GM21390 (cell line): ENCODE measurements at regions not wholly inside any gene's neighbourhood (a gene's known extent, or its start where the extent isn't known, plus 50 kb on each side); places are given as distances from the start of the nearest gene placed in this dataset.

ENCODE experiments used
- ATAC-seq: cut with Tn5 transposase; IDR thresholded peaks from one replicate; pipeline ENCODE4 v1.9.1; 2021; ENCODE audit not compliant: unreplicated experiment

DNA sequence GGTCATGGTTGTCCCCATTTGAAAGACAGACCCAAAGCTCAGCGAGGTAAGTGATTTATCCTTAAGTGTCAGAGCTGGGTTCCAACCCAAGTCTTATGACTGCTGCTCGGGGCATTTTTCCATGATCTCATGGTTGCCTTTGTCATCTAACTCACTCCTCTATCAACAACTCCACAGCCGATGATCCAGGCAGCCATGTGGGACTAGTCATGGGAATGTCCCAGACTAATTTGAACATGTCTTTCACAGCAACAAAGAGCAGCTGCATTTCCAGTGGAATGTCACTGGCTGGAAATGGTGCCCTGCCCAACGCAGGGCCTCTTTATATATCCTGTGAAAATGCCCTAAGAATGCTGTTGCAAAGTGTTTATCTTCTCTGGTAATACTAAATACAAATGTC lies 284.8 kb upstream of the PPARGC1A start:
- ATAC-seq, result no peak

DNA sequence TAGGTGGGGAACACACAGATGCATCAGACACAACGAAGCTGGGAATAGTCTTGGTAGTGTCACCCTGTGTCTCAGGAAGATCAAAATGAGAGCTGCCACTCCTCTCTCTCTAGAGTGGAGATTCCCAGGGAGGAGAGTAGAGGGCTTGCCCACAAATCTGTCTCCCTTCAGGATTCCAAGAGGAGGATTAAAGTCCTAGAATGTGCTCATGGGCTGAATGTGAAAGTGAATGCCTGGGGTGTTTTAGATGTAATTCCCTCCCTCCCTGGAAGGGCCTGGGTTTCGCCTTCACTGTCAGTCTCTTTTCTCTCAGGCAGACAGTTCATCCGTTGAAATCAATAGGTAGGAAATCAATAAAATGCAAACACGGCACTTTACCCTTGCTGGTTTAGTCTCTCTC lies 282.6 kb upstream of the PPARGC1A start:
- no peak for ATAC-seq

DNA sequence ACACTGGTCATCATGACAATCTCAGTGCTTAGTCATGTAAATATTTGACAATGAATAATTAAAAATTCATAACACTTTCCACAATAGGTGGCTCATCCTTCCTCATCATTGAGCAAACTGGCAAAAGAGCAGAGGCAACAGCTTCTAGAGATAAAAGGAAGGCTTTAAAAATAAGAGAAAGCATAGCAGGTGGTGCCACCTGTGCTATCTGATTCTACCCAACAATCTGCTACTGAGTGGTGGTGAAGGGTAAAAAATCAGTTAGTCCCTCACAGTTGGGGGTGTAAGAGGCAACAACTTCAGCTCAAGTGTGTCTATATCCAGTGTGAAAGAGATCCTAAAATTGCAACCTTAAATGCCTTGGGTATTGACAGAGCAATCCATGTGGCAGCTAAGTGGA lies 280.1 kb upstream of the PPARGC1A start:
- no peak for ATAC-seq

DNA sequence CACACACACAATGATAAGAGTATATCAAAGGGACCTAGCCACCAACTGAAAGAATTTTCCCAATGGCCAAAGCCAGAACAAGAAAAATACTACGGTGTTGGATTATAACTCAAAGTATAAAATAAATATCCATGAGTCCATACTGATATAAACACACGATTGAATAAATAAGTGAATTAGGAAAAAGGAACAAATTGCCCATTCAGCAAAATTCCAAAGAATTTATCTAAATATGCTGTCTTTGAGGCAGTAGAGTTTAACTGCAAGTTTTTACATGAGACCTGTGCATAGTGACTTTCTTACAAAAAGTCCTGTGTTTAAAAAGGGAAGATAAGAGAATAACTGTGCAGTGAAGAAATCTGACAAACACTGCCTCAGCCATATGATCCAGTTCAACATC lies 278.8 kb upstream of the PPARGC1A start:
- no peak for ATAC-seq

DNA sequence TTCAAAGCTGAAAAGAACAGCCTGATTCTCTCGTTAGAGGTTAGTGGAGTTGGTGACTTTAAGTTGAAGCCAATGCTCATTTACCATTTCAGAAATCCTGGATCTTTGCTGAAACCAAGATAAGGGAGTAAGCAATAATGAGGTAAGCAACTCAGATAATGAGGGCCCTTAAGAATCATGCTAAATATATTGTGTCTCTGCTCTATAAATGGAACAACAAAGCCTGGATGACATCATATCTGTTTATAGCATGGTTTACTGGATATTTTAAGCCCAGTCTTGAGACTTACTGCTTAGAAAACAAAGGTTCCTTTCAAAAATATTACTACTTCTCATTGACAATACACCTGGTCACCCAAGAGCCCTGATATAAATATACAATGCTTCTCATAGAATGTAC lies 276.7 kb upstream of the PPARGC1A start:
- no peak for ATAC-seq

DNA sequence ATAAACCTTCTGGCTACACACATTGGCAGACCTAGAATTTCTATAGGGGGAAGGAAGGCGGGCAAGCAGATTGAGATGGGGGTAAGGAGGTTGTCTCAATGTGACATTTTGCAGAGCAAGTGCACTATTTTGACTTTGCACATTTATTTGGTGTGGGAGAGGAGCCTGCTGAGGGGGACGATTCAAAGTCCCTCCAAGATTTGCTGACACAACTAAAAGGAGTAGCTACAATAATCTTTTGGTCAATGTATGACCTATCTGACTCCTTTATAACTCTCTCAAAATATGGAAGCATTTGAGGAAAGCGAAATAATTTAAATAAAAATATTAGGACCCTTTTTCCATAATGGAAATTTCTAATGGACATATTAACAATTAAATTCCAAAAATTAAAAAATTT lies 274.9 kb upstream of the PPARGC1A start:
- no peak for ATAC-seq

DNA sequence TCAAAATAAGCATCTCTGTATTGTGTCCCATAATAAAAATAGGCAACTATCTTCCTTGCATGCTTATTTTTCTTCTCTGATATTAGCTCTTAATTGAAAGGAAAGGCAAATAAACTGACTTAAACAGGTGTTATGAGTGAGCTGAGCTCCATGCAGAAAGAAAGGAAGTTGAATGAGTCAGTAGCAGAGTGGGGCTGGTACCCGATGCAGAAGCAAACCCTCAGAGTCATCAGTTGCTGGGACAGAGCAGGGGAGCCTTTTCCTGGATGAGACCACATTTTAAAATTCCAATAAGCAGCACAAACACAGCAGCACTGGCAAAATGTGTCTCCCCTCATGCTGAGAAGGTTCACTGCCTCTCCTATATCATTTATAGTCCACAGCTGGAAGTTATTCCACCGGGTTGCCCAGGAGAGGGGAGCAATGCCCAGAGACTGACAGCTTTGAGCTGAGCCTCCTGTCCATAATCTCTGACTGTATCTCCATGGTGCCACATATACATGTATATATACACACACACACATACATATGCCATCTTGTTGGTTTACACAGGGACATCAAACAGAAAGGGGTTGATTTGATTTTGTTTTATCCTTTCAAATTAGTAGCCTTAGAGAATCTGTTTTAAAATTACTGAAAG lies 274.3 kb upstream of the PPARGC1A start:
- no peak for ATAC-seq

DNA sequence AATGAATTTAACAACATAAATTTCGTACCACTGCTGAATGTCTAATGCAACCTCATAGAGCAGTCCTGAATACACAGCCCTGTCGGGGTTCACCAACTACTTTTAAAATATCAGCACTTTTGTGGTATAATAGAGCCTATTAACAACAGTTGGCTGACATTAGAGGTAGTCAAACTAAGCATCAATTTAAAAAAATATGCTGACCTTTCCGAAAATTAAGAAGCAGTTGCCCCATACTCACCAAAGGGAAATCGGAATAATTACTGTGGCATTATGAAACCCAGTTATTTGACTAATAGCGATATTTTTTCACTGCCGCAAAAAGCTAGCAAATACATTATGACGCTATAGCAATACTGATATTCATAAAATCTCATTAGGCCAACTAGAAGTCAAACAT lies 273.5 kb upstream of the PPARGC1A start:
- no peak for ATAC-seq

DNA sequence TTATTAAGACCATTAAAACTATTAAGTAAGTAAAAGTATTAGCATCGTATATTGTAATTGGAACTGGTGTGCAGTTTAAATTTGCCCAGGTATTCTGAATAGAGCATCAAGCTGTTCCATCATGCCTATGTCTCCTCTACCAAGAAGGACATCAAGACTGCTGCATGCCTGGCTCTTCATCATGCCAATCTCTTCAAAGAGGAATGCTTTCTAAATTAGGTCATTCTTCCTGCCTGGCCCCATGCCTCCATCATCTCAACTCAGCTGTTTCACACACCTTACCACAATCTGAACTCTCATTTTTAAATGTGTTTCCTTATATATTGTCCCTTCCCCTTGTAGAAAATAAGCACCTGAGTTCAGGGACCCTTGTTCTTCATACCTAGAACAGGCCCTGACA lies 270.5 kb upstream of the PPARGC1A start:
- ATAC-seq, result no peak

DNA sequence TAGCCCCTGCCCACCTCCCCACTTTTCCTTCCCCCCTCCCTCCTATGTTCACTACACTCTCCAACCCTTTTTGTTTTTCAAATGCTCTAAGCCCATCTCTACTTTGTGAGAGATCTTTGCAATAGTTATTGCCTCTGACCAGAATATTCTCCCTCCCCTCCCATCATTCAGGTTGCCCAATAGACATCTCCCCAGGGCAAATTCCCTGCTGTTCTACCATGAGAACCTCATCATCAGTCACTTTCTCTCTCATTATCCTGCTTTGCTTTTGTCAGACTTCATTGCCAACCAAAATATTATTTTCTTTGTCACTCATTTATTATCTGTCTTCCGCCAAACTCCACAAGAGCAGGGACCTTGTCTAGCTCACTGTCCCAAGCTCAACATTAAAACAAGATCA lies 268.2 kb upstream of the PPARGC1A start:
- ATAC-seq, result no peak

DNA sequence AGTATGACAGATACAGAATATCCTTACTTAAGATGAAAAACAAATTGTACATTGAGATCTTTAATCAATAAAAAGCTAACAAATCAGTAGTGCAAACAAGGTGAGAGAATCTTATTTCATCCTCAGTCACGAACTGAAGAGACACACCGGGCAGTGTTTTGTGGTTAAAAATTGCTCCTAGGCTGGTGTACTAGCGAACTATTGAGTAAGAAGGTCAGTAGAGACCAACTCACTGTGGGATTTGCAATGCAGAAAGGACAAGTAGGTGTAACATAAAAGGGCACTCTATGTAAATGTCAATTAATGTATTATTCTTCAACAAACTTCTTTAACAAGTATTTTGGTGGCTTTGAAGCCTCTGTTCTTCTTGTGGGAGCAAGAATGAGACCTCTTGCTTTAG lies 260.2 kb upstream of the PPARGC1A start:
- ATAC-seq, result no peak

DNA sequence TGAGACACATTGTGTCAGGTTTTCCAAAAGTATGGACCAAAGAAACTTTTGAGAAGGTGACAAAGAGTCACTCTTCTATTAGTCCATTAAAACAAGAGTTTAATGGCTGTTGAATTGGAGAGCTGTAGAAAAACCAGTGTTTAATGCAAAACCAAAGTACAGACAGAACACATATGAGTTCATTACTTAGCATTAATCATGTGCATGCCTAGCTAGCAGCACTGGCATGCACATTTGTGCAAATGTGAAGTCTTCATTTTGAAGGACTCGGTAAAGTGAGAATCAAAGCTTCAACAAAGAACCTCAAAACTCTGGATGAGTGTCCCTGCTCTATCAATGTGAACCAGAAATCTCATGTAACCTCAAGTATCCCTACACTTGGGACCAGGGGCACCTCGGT lies 256.3 kb upstream of the PPARGC1A start:
- no peak for ATAC-seq

DNA sequence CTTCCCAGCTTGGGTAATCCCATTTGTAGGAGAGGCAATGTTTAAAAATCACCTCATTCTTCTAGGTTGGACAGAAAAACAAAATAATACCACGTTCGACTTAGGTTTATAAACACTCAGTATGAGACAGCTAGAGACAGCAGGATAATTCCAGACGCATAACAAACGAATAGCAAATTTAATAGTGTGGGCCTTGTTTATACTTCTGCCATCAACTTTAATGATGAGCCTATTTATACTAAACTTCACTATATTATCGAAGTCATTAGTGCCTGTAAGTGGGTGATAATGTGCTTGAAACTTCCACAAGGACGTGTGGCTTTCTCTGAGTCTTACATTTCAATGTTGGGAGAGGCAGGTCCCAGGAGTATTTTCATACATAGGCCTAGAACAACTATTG lies 255.7 kb upstream of the PPARGC1A start:
- ATAC-seq, result no peak

DNA sequence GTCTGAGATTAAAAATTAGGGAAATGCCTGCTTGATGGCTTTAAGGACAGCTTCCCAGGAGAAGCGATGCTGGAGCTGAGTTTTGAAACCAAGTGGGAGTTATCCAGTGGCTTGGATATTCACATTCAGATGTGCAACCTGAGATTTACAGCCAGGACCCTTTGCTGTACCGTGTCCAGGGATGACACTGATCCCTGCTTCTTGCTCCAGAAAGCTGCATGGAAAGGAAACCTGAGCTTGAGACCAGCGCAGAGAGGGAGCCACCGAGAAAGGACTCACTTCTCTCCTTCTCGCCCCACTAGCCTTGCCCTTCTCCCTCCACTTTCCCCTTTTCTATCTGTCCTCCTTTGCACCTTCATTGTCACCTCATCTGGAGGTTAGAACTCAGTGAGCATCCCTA lies 254.5 kb upstream of the PPARGC1A start:
- no peak for ATAC-seq

DNA sequence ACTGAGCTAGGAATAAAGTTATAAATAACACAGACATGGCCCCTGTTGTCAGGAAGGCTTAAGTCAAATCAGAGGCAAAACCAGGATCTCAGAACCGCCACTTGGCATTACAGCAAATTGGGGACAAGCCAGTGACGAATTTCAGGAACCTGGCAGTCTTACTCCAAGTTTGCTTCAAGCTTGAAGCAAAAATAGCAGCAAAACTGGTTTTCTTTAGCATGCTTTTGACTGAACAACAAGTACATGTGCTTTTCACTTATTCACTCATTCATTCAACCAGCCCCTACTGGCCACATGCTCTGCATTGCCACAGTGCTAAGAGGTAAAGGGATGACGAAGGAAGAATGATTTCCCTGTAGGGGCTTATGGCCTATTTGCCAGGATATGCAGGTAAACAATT lies 253.9 kb upstream of the PPARGC1A start:
- ATAC-seq, result no peak

DNA sequence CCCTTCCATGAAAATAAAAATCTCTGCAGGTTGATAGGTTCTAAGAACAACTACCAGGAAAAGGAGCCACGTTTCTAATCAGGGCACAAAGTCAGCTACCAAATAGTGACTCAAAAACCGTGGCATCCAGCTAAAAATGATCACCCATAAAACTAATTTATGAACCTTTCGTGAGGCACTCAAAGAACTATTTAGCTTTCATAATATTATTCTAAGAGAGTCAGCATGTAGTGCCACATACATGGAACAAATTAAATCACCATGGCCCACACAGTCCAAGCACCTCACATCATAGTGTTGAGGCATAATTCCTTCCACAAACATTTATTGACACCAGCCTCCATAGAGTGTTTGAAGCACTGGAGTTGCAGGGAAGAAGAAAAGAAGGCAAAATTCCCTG lies 252.0 kb upstream of the PPARGC1A start:
- ATAC-seq, result no peak

DNA sequence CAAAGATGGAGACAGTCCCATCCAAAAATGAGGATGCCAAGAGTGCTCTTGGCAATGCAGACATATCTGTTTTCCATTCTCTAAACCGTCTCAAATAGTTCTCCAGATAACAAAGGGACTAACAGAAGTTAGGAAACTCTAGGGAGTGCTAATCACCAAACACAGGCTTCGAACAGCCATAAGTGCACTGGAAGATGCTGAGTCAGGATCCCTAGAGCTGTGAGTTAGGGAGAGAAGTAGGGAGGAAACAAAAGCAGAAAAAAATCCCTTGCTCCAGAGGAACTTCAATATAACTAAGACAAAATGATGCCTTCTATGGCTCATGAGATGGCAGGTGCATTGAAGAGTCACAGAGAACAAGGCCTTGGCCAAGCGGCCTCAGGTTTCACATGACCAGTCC lies 251.0 kb upstream of the PPARGC1A start:
- ATAC-seq, result no peak

DNA sequence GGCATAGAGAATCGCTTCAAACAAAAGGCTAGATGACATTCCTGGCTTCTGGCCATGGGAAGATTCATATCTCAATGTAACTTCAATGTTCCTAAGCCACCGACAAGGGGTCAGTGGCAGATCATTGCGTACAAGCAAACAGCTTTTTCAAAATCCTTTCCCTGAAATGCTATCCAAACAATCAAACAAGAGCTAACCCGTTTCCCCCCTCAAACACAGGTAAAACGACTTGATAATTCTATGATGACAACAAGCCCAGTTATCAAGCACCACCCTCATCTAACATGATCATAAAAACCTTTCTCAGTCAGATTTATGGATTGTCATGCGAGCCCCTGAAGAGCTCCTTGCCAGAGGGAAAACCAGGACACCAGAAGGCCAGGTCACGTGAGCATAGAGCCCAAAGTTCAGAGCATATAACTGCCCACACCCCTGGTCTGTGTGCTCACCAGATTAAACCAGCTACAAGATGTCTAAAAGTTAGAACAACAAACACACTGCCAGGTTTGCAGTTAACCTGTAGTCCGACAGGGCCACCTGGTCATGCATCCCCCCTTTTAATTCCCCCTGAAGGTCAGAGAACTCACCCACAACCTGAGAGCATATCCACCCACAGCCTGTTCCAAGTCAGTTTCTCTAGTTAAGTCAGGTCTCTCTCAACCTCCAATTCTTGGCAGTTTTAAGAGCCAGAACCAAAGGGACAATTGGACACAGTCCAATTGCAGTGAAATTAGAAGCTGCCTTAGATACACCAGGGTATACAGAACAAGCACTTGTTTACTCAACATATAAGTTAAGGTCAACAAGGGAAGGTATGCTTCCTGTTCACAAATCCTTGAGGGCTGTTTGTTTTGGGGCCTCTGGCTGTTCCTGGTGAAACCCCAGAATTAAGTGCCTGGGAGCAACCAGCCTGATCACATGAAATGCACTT lies 248.1 kb upstream of the PPARGC1A start:
- no peak for ATAC-seq

DNA sequence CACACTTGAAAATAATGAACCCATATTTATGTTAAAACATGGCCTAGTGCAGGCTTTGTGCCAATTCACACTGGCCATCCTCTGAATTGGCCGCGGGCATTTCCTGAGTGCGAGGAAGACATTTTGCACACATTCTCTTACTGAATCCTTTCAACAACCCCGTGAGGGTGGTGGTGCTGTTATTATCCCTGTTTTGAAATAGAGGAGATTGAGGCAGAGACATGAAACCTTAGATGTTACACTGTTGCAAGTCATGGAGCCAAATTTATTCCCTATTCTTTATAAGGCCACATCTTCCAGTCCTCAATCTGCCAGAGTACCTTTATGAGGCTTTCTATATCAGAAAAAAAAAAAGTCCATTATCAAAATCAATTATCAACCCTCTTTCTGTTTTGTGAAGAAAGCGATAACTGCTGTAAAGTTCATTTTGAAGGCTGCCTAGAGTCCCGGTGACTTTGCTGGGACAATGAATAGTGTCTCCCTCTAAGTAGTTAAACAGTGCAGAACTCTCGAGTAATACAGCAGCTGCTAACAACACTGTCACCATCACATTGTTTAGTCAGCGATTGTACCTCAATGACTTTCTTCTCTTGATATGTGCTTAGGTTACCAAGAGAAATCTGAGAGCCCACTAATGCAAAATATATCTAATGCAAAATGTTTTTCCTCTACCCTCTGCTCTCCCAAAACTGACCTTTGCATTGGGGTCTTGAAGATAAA lies 242.3 kb upstream of the PPARGC1A start:
- ATAC-seq, result no peak

DNA sequence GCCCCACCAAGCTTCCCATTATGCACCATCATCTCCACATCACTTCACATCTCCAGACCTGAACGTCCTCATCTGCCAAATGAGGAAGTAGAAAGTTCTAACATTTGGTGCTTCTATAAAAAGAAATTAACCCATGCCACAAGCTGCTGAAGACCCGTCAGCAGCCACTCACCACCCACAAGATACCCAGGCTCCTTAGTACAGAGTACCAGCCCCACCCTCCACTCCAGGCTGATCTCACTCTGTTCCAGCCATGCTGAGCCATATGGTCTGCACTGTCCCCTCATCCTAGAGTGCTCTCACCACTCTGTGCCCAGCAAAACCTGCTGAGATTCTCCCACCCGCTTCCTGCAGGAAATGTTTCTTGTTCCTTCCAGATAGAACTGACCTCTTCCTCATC lies 240.8 kb upstream of the PPARGC1A start:
- ATAC-seq, result no peak

DNA sequence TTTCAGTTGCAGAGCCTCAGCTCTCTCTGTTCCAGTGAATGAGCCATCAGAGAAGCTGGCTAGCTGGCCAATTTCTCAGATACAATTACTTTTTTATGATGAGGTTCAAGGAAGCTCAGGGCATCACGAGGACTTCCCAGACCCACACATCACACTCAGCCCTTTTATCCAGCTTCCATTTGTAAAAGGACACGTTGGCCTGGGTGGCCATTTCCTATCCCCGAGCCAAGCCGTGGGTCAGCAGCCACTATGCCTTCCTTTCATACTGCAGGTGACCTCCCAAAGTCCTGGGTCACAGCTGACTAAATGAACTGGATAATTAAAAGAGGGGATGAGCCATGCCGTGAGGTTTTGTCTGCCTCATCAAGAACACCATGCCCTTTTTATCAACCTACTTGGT lies 236.9 kb upstream of the PPARGC1A start:
- ATAC-seq, result no peak
